Vagina (tissue), 2 donors: ENCODE measurements at regions not wholly inside any gene's neighbourhood (a gene's known extent, or its start where the extent isn't known, plus 50 kb on each side); places are given as distances from the start of the nearest gene placed in this dataset.
A peak's percentile ranks its signal among the peaks of the same experiment; 100 is the strongest.

Experiments
- DNase-seq, 2 donors: peaks; one replicate each; pipeline ENCODE4 v3.0.0-alpha.2; 2017; ENCODE audit errors: extremely low spot score in 2 of 2
- H3K27ac ChIP-seq: fragments of 200-600 bp; sonication (generic); one replicate; pipeline ENCODE4 v1.5.1; 2019
- H3K27me3 ChIP-seq: fragments of 200-600 bp; sonication (generic); one replicate; pipeline ENCODE4 v1.5.1; 2019
- H3K36me3 ChIP-seq, 2 donors: fragments of 200-600 bp; sonication (generic); one replicate each; pipeline ENCODE4 v1.5.1; 2017 to 2019
- H3K4me1 ChIP-seq: fragments of 200-600 bp; sonication (generic); one replicate; pipeline ENCODE4 v1.5.1; 2019
- H3K4me3 ChIP-seq, 2 donors: fragments of 200-600 bp; sonication (generic); 1 replicate in 1 of 2; 2 replicates in 1 of 2; pipeline ENCODE4 v1.5.1; 2016 to 2019
- H3K9me3 ChIP-seq: fragments of 200-600 bp; sonication (generic); one replicate; pipeline ENCODE4 v1.5.1; 2019
- POLR2A ChIP-seq, 2 donors: fragments of 450-650 bp; IDR thresholded peaks; one replicate each; pipeline ENCODE4 v1.6.1; 2017; ENCODE audit warnings: antibody characterized with exemption in 2 of 2, mild to moderate bottlenecking in 2 of 2, moderate library complexity in 2 of 2
- POLR2AphosphoS5 ChIP-seq, 2 donors: sonication (generic); formaldehyde crosslinking; IDR thresholded peaks; one replicate each; pipeline ENCODE4 v1.9.0; 2017; ENCODE audit warnings: antibody characterized with exemption in 2 of 2, mild to moderate bottlenecking in 2 of 2, low read depth in 1 of 2; ENCODE audit not compliant: insufficient read depth in 1 of 2
- intact Hi-C: fragments of 100-400 bp; cut with DNase I; formaldehyde crosslinking; loops from one replicate; pipeline ENCODE4 v1.15.1; 2023
- TF ChIP-seq, protein P1 (sequence below), 3 experiments: fragments of 450-650 bp in 2 of 3; fragments of 200-600 bp in 1 of 3; sonication (generic) in 1 of 3; IDR thresholded peaks; one replicate each; pipeline ENCODE4 v1.5.1; 2017 to 2019; ENCODE audit warnings: antibody characterized with exemption in 3 of 3, mild to moderate bottlenecking in 2 of 3, moderate library complexity in 2 of 3

DNA sequence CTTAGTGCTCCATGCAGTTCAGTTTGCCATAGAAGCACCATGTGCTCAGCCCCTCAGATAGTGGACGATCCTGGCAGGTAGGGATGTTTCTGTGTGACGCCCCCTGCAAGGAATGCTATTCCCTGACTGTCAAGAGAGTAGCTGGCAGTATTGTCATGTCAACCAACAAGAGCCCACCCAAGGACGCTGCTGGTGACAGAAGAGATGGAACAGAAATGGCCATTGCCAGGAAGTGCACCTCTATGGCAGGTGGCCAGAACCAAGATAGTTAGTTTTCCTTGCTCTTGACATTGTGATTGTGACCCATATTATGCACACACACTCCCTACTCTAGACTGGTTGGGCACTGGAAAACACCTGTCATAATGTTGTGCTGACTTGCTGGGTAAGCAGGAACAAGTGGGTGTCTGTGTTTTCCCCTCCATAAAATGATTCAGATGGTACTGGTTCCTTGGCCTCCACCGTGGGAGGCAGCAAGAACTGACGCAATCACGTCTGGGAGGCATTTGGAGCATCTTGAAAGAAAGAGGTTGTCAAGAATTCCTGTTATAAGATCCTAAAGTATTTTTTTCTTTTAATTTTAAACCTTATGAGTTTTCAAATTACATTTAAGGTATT lies 507.9 kb downstream of the MID1IP1 start:
- TF ChIP-seq, protein P1, sequence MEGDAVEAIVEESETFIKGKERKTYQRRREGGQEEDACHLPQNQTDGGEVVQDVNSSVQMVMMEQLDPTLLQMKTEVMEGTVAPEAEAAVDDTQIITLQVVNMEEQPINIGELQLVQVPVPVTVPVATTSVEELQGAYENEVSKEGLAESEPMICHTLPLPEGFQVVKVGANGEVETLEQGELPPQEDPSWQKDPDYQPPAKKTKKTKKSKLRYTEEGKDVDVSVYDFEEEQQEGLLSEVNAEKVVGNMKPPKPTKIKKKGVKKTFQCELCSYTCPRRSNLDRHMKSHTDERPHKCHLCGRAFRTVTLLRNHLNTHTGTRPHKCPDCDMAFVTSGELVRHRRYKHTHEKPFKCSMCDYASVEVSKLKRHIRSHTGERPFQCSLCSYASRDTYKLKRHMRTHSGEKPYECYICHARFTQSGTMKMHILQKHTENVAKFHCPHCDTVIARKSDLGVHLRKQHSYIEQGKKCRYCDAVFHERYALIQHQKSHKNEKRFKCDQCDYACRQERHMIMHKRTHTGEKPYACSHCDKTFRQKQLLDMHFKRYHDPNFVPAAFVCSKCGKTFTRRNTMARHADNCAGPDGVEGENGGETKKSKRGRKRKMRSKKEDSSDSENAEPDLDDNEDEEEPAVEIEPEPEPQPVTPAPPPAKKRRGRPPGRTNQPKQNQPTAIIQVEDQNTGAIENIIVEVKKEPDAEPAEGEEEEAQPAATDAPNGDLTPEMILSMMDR (IDR thresholded peaks at IDR 0.05), result no peak
- TF ChIP-seq POLR2A (IDR thresholded peaks at IDR 0.05) (no peak), POLR2AphosphoS5 (IDR thresholded peaks at IDR 0.05; ENCODE audit: insufficient read depth in 1 of 2, low read depth in 1 of 2) (no peak)
- Histone ChIP-seq H3K27me3 (no peaks in the 10 kb centered on the region), H3K27ac (no peak overlapping the region), H3K4me3 (no peak overlapping the region), H3K36me3 (no peaks in the 10 kb centered on the region), H3K4me1 (no peaks in the 10 kb centered on the region), H3K9me3 (no peaks in the 10 kb centered on the region)
- intact Hi-C loops, result no loop called here
- peak; percentile 49 to 58 for DNase-seq

GRCh38 chrX:39309721-39310152 lies 508.5 kb downstream of the MID1IP1 start:
- TF ChIP-seq POLR2A (IDR thresholded peaks at IDR 0.05) (no peak), POLR2AphosphoS5 (IDR thresholded peaks at IDR 0.05; ENCODE audit: insufficient read depth in 1 of 2, low read depth in 1 of 2) (peak in 1 of 2 donors; percentile 32)
- TF ChIP-seq, protein P1 (IDR thresholded peaks at IDR 0.05), result no peak
- no peak overlapping the region for H3K4me3 ChIP-seq
- H3K9me3 ChIP-seq, result no peaks in the 10 kb centered on the region
- intact Hi-C loops, result no loop called here
- H3K27me3 ChIP-seq, result no peaks in the 10 kb centered on the region
- no peak for DNase-seq
- H3K36me3 ChIP-seq, result no peaks in the 10 kb centered on the region
- H3K27ac ChIP-seq, result no peak overlapping the region
- H3K4me1 ChIP-seq, result no peaks in the 10 kb centered on the region

- Histone ChIP-seq H3K4me3 (no peak overlapping the region), H3K27me3 (no peaks in the 10 kb centered on the region), H3K36me3 (no peaks in the 10 kb centered on the region), H3K27ac (no peak overlapping the region), H3K4me1 (no peaks in the 10 kb centered on the region), H3K9me3 (no peaks in the 10 kb centered on the region)
- no peak for DNase-seq
- intact Hi-C loops, result no loop called here
- TF ChIP-seq POLR2A (IDR thresholded peaks at IDR 0.05) (no peak), POLR2AphosphoS5 (IDR thresholded peaks at IDR 0.05; ENCODE audit: insufficient read depth in 1 of 2, low read depth in 1 of 2) (no peak)
- TF ChIP-seq, protein P1 (IDR thresholded peaks at IDR 0.05), result no peak
These were observed 509.6 kb downstream of the MID1IP1 start for GRCh38 chrX:39310891-39311290.

DNA sequence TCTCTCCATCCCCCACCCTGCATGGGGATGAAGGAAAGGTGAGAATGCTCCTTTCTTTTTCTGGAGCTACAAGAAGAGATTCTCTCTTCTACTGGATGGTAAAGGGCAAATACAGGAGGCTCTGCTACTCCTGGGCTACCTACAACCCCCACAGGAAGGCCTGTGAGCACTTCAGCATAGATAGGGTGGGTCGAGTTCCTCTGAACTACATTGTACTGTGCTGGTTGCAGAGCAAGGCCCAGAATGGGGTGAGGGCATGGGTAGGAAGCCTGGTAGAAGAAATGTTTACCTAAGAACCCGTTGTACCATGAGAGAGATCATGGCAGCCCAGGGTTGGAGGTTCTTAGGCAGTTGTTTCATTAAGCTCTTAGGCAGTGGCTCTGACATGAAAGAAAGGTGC lies 510.4 kb downstream of the MID1IP1 start:
- H3K27ac ChIP-seq, result no peak overlapping the region
- intact Hi-C loops, result no loop called here
- TF ChIP-seq POLR2A (IDR thresholded peaks at IDR 0.05), result no peak
- no peak for TF ChIP-seq POLR2AphosphoS5 (IDR thresholded peaks at IDR 0.05; ENCODE audit: insufficient read depth in 1 of 2, low read depth in 1 of 2)
- TF ChIP-seq, protein P1 (IDR thresholded peaks at IDR 0.05), result no peak
- no peaks in the 10 kb centered on the region for H3K36me3 ChIP-seq
- no peaks in the 10 kb centered on the region for H3K4me1 ChIP-seq
- no peak overlapping the region for H3K4me3 ChIP-seq
- DNase-seq, result no peak
- no peaks in the 10 kb centered on the region for H3K9me3 ChIP-seq
- H3K27me3 ChIP-seq, result no peaks in the 10 kb centered on the region

GRCh38 chrX:39313146-39313545 lies 511.9 kb downstream of the MID1IP1 start:
- DNase-seq, result no peak
- intact Hi-C loops, result no loop called here
- no peaks in the 10 kb centered on the region for H3K4me1 ChIP-seq

More at GRCh38 chrX:39313146-39313545, 511.9 kb downstream of the MID1IP1 start:
- H3K9me3 ChIP-seq, result no peaks in the 10 kb centered on the region
- TF ChIP-seq POLR2A (IDR thresholded peaks at IDR 0.05), result no peak
- TF ChIP-seq POLR2AphosphoS5 (IDR thresholded peaks at IDR 0.05; ENCODE audit: insufficient read depth in 1 of 2, low read depth in 1 of 2), result no peak
- TF ChIP-seq, protein P1 (IDR thresholded peaks at IDR 0.05), result no peak
- no peaks in the 10 kb centered on the region for H3K36me3 ChIP-seq
- H3K27ac ChIP-seq, result no peak overlapping the region
- H3K4me3 ChIP-seq, result no peak overlapping the region
- H3K27me3 ChIP-seq, result no peaks in the 10 kb centered on the region
